OCI-LY7 (cell line): ENCODE measurements at regions not wholly inside any gene's neighbourhood (a gene's known extent, or its start where the extent isn't known, plus 50 kb on each side); places are given as distances from the start of the nearest gene placed in this dataset.

ENCODE experiments used
- BruUV-seq: library from RNA; stranded (reverse); fragments of 400-500 nt; replicated peaks from 2 replicates; lab custom pipeline; 2021; lab: Mats Ljungman, UMichigan
- CTCF ChIA-PET: fragments of 300-600 bp; sonication (Branson Sonifier 250); formaldehyde crosslinking; loops from one replicate; lab custom pipeline; 2022; ENCODE audit warnings: antibody characterized with exemption; ENCODE audit not compliant: unreplicated experiment; lab: Charles Lee
- POLR2A ChIA-PET: fragments of 300-600 bp; sonication (Branson Sonifier 250); formaldehyde crosslinking; loops from one replicate; lab custom pipeline; 2022; ENCODE audit warnings: antibody characterized with exemption; lab: Charles Lee
- DNase-seq: peaks from one replicate; pipeline ENCODE4 v3.0.0-alpha.2; 2015; ENCODE audit warnings: low spot score
- H2AFZ ChIP-seq: fragments of 200-600 bp; sonication (generic), shearing (Covaris generic); 2 replicates; pipeline ENCODE4 v1.6.1; 2014; ENCODE audit warnings: mild to moderate bottlenecking, antibody characterized with exemption, low read length, moderate library complexity
- H3K27ac ChIP-seq: fragments of 200-600 bp; sonication (generic); 2 replicates; pipeline ENCODE4 v1.5.1; 2014; ENCODE audit warnings: mixed run types, low read depth, mild to moderate bottlenecking, moderate library complexity, low read length, inconsistent platforms; ENCODE audit not compliant: poor library complexity, severe bottlenecking
- H3K36me3 ChIP-seq: fragments of 200-600 bp; sonication (generic); 2 replicates; pipeline ENCODE4 v1.6.1; 2014; ENCODE audit warnings: mild to moderate bottlenecking, antibody characterized with exemption, low read length, moderate library complexity, mixed read lengths; ENCODE audit not compliant: insufficient read depth
- H3K4me1 ChIP-seq: fragments of 200-600 bp; sonication (generic); 2 replicates; pipeline ENCODE4 v1.5.1; 2014; ENCODE audit warnings: mild to moderate bottlenecking, low read length; ENCODE audit not compliant: insufficient read depth, poor library complexity, severe bottlenecking
- H3K4me2 ChIP-seq: fragments of 200-600 bp; sonication (generic); 2 replicates; pipeline ENCODE4 v1.6.1; 2014; ENCODE audit warnings: mild to moderate bottlenecking, low read length
- H3K4me3 ChIP-seq: fragments of 200-600 bp; sonication (generic); 2 replicates; pipeline ENCODE4 v1.5.1; 2014; ENCODE audit warnings: mild to moderate bottlenecking, low read depth, low read length; ENCODE audit not compliant: poor library complexity, severe bottlenecking
- H3K79me2 ChIP-seq: fragments of 200-600 bp; sonication (generic); 2 replicates; pipeline ENCODE4 v1.6.1; 2016; ENCODE audit warnings: low read depth, mild to moderate bottlenecking, low read length, moderate library complexity, mixed read lengths; ENCODE audit not compliant: insufficient read depth
- H3K9me2 ChIP-seq: fragments of 200-600 bp; sonication (generic); 2 replicates; pipeline ENCODE4 v1.6.1; 2016; ENCODE audit warnings: mild to moderate bottlenecking, low read length, mixed read lengths; ENCODE audit not compliant: insufficient read depth
- H3K9me3 ChIP-seq: fragments of 200-600 bp; sonication (generic); 2 replicates; pipeline ENCODE4 v1.6.1; 2014; ENCODE audit warnings: mild to moderate bottlenecking, mixed run types, low read length, mixed read lengths
- H4K20me1 ChIP-seq: fragments of 200-600 bp; sonication (generic); 2 replicates; pipeline ENCODE4 v1.6.1; 2014; ENCODE audit warnings: mild to moderate bottlenecking, antibody characterized with exemption, low read length, moderate library complexity, mixed read lengths; ENCODE audit not compliant: insufficient read depth
- CTCF ChIP-seq: fragments of 200-600 bp; sonication (generic); conservative IDR thresholded peaks from 2 replicates; pipeline ENCODE4 v1.5.1; 2014; ENCODE audit warnings: mild to moderate bottlenecking, antibody characterized with exemption, low read length, moderate library complexity, mixed read lengths
- EZH2phosphoT487 ChIP-seq: fragments of 200-600 bp; sonication (generic); IDR thresholded peaks from 2 replicates; pipeline ENCODE4 v1.6.1; 2018; ENCODE audit warnings: low read depth, borderline replicate concordance, mild to moderate bottlenecking, mixed run types, antibody characterized with exemption, low read length, moderate library complexity, mixed read lengths
- intact Hi-C: fragments of 100-400 bp; cut with micrococcal nuclease; formaldehyde crosslinking; loops from one replicate; pipeline ENCODE4 v1.10.0; 2022; ENCODE audit not compliant: unreplicated experiment

GRCh38 chr11:90723475-90723874, 500.6 kb upstream of the CHORDC1 start:
- H3K4me2 ChIP-seq = no peak overlapping the region
- H3K4me3 ChIP-seq = no peak overlapping the region
- H3K4me1 ChIP-seq = no peaks in the 10 kb centered on the region
- no peaks in the 10 kb centered on the region for H3K79me2 ChIP-seq
- no peaks in the 10 kb centered on the region for H4K20me1 ChIP-seq
- no peak for DNase-seq
- intact Hi-C loops = no loop called here
- CTCF ChIA-PET = no interaction called here
- no peaks in the 10 kb centered on the region for H3K36me3 ChIP-seq
- POLR2A ChIA-PET = interaction anchor here (0.7 kb wide), 1 partner anchor 1711 kb away, joined by 3 read pairs; no protein-coding TSS in a partner anchor
- H3K27ac ChIP-seq = no peak overlapping the region
- H3K9me3 ChIP-seq = no peaks in the 10 kb centered on the region; the same call in 1 of the 2 replicates
- no peak overlapping the region for H2AFZ ChIP-seq
- BruUV-seq = no TSS peak
- no peaks in the 10 kb centered on the region for H3K9me2 ChIP-seq
- TF ChIP-seq CTCF = no peak

- ChIA-PET POLR2A (no interaction called here), CTCF (no interaction called here)
- Histone ChIP-seq H3K9me3 (no peaks in the 10 kb centered on the region; the same call in 1 of the 2 replicates), H3K27ac (no peak overlapping the region), H4K20me1 (no peaks in the 10 kb centered on the region), H3K36me3 (no peaks in the 10 kb centered on the region), H3K4me2 (no peak overlapping the region), H3K79me2 (no peaks in the 10 kb centered on the region), H2AFZ (no peak overlapping the region), H3K4me3 (no peak overlapping the region), H3K9me2 (no peaks in the 10 kb centered on the region), H3K4me1 (no peaks in the 10 kb centered on the region)
- intact Hi-C loops = no loop called here
- no TSS peak for BruUV-seq
- TF ChIP-seq CTCF (no peak), EZH2phosphoT487 (no peak)
- DNase-seq = no peak
Observed at GRCh38 chr11:90722552-90723190, 499.8 kb upstream of the CHORDC1 start.

GRCh38 chr11:90717522-90717921, 494.7 kb upstream of the CHORDC1 start:
- Histone ChIP-seq H4K20me1 (no peaks in the 10 kb centered on the region), H3K9me3 (peaks cover 6% of the 10 kb centered on the region; the same call in 1 of the 2 replicates), H3K4me2 (no peak overlapping the region), H3K36me3 (no peaks in the 10 kb centered on the region), H3K9me2 (no peaks in the 10 kb centered on the region), H3K4me1 (no peaks in the 10 kb centered on the region), H3K27ac (no peak overlapping the region), H3K79me2 (no peaks in the 10 kb centered on the region), H3K4me3 (no peak overlapping the region), H2AFZ (no peak overlapping the region)
- ChIA-PET CTCF (no interaction called here), POLR2A (no interaction called here)
- intact Hi-C loops = no loop called here
- TF ChIP-seq CTCF = no peak
- no peak for TF ChIP-seq EZH2phosphoT487
- BruUV-seq = no TSS peak
- DNase-seq = no peak
